ENCODE measurements at regions not wholly inside any gene's neighbourhood (a gene's known extent, or its start where the extent isn't known, plus 50 kb on each side); places are given as distances from the start of the nearest gene placed in this dataset.

- DNase-seq (ENCODE audit: low read depth, low spot score): no peak
- H3K4me3 ChIP-seq (ENCODE audit: low read depth in 2 of 2, low read length in 2 of 2): no peak overlapping the region
- H3K9me3 ChIP-seq (ENCODE audit: control insufficient read depth, insufficient read depth, low read depth, low read length): no peaks in the 10 kb centered on the region
- intact Hi-C loops (cut with micrococcal nuclease; ENCODE audit: unreplicated experiment): no loop called here
- H3K27ac ChIP-seq (ENCODE audit: low read length): no peak overlapping the region
- TF ChIP-seq POLR2AphosphoS5 (IDR thresholded peaks at IDR 0.05; ENCODE audit: low read depth, low read length) (no peak), TCF7L2 (IDR thresholded peaks at IDR 0.05; ENCODE audit: low read depth, low read length) (no peak), SIN3A (IDR thresholded peaks at IDR 0.05; ENCODE audit: borderline replicate concordance, insufficient read depth, low read depth, low read length) (no peak), REST (IDR thresholded peaks at IDR 0.05; ENCODE audit: insufficient read depth in 1 of 2, low read depth in 2 of 2, low read length in 1 of 2) (no peak)
- TF ChIP-seq, protein P1, sequence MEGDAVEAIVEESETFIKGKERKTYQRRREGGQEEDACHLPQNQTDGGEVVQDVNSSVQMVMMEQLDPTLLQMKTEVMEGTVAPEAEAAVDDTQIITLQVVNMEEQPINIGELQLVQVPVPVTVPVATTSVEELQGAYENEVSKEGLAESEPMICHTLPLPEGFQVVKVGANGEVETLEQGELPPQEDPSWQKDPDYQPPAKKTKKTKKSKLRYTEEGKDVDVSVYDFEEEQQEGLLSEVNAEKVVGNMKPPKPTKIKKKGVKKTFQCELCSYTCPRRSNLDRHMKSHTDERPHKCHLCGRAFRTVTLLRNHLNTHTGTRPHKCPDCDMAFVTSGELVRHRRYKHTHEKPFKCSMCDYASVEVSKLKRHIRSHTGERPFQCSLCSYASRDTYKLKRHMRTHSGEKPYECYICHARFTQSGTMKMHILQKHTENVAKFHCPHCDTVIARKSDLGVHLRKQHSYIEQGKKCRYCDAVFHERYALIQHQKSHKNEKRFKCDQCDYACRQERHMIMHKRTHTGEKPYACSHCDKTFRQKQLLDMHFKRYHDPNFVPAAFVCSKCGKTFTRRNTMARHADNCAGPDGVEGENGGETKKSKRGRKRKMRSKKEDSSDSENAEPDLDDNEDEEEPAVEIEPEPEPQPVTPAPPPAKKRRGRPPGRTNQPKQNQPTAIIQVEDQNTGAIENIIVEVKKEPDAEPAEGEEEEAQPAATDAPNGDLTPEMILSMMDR (IDR thresholded peaks at IDR 0.05): no peak
- ChIA-PET POLR2A (no interaction called here), CTCF (no interaction called here)
- no peaks in the 10 kb centered on the region for H3K27me3 ChIP-seq (ENCODE audit: control insufficient read depth, insufficient read depth, low read length)
- in situ Hi-C loops (cut with HindIII; ENCODE audit: low pct_unique_long_range_greater_than_20kb, low sequenced_read_pairs): no loop called here
- BruUV-seq (replicated peaks): no TSS peak
- no peaks in the 10 kb centered on the region for H3K36me3 ChIP-seq (ENCODE audit: control insufficient read depth, insufficient read depth, low read length)
- H3K4me1 ChIP-seq (ENCODE audit: control insufficient read depth, insufficient read depth, low read length): no peaks in the 10 kb centered on the region
- no peak for ATAC-seq
Measured at GRCh38 chrX:96435378-96436035, 249.1 kb upstream of the DIAPH2 start.

GRCh38 chrX:96436105-96436504, 248.5 kb upstream of the DIAPH2 start:
- DNase-seq (ENCODE audit: low read depth, low spot score): no peak
- intact Hi-C loops (cut with micrococcal nuclease; ENCODE audit: unreplicated experiment): no loop called here
- Histone ChIP-seq H3K27me3 (ENCODE audit: control insufficient read depth, insufficient read depth, low read length) (no peaks in the 10 kb centered on the region), H3K4me3 (ENCODE audit: low read depth in 2 of 2, low read length in 2 of 2) (no peak overlapping the region), H3K9me3 (ENCODE audit: control insufficient read depth, insufficient read depth, low read depth, low read length) (no peaks in the 10 kb centered on the region), H3K4me1 (ENCODE audit: control insufficient read depth, insufficient read depth, low read length) (no peaks in the 10 kb centered on the region), H3K36me3 (ENCODE audit: control insufficient read depth, insufficient read depth, low read length) (no peaks in the 10 kb centered on the region), H3K27ac (ENCODE audit: low read length) (no peak overlapping the region)
- BruUV-seq (replicated peaks): no TSS peak
- CTCF ChIA-PET: no interaction called here
- in situ Hi-C loops (cut with HindIII; ENCODE audit: low pct_unique_long_range_greater_than_20kb, low sequenced_read_pairs): no loop called here
- TF ChIP-seq REST (IDR thresholded peaks at IDR 0.05; ENCODE audit: insufficient read depth in 1 of 2, low read depth in 2 of 2, low read length in 1 of 2) (no peak), POLR2AphosphoS5 (IDR thresholded peaks at IDR 0.05; ENCODE audit: low read depth, low read length) (no peak), SIN3A (IDR thresholded peaks at IDR 0.05; ENCODE audit: borderline replicate concordance, insufficient read depth, low read depth, low read length) (no peak), TCF7L2 (IDR thresholded peaks at IDR 0.05; ENCODE audit: low read depth, low read length) (no peak)
- TF ChIP-seq, protein P1 (IDR thresholded peaks at IDR 0.05): no peak
- POLR2A ChIA-PET: no interaction called here
- no peak for ATAC-seq

Measured in Panc1 (cell line).